Transverse colon (tissue), 4 donors: ENCODE measurements at regions not wholly inside any gene's neighbourhood (a gene's known extent, or its start where the extent isn't known, plus 50 kb on each side); places are given as distances from the start of the nearest gene placed in this dataset.

Experiments
- DNase-seq: peaks from one replicate; pipeline ENCODE4 v3.0.0-alpha.2; 2019
- H3K27ac ChIP-seq, 4 donors: fragments of 200-600 bp; sonication (generic); 2 replicates each; pipeline ENCODE4 v1.5.1; 2016 to 2018; ENCODE audit warnings: inconsistent platforms in 4 of 4
- H3K27me3 ChIP-seq: fragments of 200-600 bp; sonication (generic); 2 replicates; pipeline ENCODE4 v1.5.1; 2017; ENCODE audit warnings: inconsistent platforms
- H3K36me3 ChIP-seq, 4 donors: fragments of 200-600 bp; sonication (generic); 2 replicates each; pipeline ENCODE4 v1.5.1; 2017 to 2019; ENCODE audit warnings: inconsistent platforms in 4 of 4
- H3K4me1 ChIP-seq, 4 donors: fragments of 200-600 bp; sonication (generic); 2 replicates each; pipeline ENCODE4 v1.5.1; 2017 to 2020; ENCODE audit warnings: inconsistent platforms in 4 of 4
- H3K4me3 ChIP-seq, 4 donors: fragments of 200-600 bp; sonication (generic); 1 replicate in 1 of 4; 2 replicates in 3 of 4; pipeline versions ENCODE4 v1.5.1 to v1.6.1; 2017 to 2019; ENCODE audit warnings: inconsistent platforms in 4 of 4
- H3K9me3 ChIP-seq, 2 donors: fragments of 200-600 bp; sonication (generic); 2 replicates each; pipeline ENCODE4 v1.5.1; 2017 to 2019; ENCODE audit warnings: inconsistent platforms in 2 of 2
- EP300 ChIP-seq: sonication (generic); formaldehyde crosslinking; IDR thresholded peaks from one replicate; pipeline ENCODE4 v1.6.1; 2017; ENCODE audit warnings: antibody characterized with exemption, low read depth
- POLR2A ChIP-seq: fragments of 450-650 bp; IDR thresholded peaks from one replicate; pipeline ENCODE4 v1.6.1; 2016; ENCODE audit warnings: antibody characterized with exemption, mild to moderate bottlenecking, moderate library complexity
- POLR2AphosphoS5 ChIP-seq, 3 donors: sonication (generic); formaldehyde crosslinking; IDR thresholded peaks; one replicate each; pipeline ENCODE4 v1.6.1; 2016; ENCODE audit warnings: antibody characterized with exemption in 3 of 3
- WGBS, 2 donors: methylation state at CpG; one replicate each; pipeline ENCODE4 v1.1.5; 2018; ENCODE audit warnings: low coverage in 1 of 2; 5-methylcytosine and 5-hydroxymethylcytosine counted together
- in situ Hi-C, 4 donors: fragments of 200-750 bp; cut with MboI; loops; one replicate each; pipeline versions ENCODE4 v1.15.0 to v1.15.1; 2017; ENCODE audit warnings: low sequenced_read_pairs in 3 of 4, low pct_ligation_motif_present in 1 of 4, low pct_unique_long_range_greater_than_20kb in 1 of 4
- intact Hi-C: fragments of 100-400 bp; cut with DNase I; formaldehyde crosslinking; loops from one replicate; pipeline ENCODE4 v1.15.1; 2023; ENCODE audit warnings: low total_unique reads
- TF ChIP-seq, protein P1 (sequence below), 5 experiments: fragments of 200-600 bp in 3 of 5; fragments of 450-650 bp in 2 of 5; sonication (generic) in 3 of 5; IDR thresholded peaks; 1 replicate in 2 of 5; 2 replicates in 3 of 5; pipeline ENCODE4 v1.5.1; 2016 to 2017; ENCODE audit warnings: antibody characterized with exemption in 5 of 5, inconsistent platforms in 3 of 5, mild to moderate bottlenecking in 2 of 5, moderate library complexity in 1 of 5

DNA sequence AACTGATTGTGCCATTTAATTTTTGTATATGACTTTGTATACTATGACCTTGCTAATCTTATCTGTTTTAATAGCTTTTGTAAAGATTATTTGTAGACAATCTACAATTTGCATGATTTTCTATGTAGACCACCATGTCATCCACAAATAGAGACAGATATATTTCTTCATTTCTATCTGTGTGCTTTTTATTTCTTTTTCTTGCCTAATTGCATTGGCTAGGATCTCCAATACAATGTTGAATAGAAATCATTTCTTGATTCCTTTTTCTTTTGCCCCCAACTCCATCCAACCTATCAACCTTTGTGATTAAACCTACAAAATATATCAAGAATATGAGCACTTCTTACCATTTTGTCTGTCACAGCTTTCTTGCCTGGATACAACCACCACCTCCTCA lies 232.6 kb upstream of the POU3F1 start:
- DNase-seq: no peak
- TF ChIP-seq EP300 (no peak), POLR2A (no peak)
- TF ChIP-seq, protein P1, sequence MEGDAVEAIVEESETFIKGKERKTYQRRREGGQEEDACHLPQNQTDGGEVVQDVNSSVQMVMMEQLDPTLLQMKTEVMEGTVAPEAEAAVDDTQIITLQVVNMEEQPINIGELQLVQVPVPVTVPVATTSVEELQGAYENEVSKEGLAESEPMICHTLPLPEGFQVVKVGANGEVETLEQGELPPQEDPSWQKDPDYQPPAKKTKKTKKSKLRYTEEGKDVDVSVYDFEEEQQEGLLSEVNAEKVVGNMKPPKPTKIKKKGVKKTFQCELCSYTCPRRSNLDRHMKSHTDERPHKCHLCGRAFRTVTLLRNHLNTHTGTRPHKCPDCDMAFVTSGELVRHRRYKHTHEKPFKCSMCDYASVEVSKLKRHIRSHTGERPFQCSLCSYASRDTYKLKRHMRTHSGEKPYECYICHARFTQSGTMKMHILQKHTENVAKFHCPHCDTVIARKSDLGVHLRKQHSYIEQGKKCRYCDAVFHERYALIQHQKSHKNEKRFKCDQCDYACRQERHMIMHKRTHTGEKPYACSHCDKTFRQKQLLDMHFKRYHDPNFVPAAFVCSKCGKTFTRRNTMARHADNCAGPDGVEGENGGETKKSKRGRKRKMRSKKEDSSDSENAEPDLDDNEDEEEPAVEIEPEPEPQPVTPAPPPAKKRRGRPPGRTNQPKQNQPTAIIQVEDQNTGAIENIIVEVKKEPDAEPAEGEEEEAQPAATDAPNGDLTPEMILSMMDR (IDR thresholded peaks at IDR 0.05): no peak
- H3K27ac ChIP-seq: no peak overlapping the region
- peaks cover 3% of the 10 kb centered on the region for H3K27me3 ChIP-seq
- peaks cover 8 to 13% of the 10 kb centered on the region in 2 donors for H3K9me3 ChIP-seq
- no peak overlapping the region for H3K4me3 ChIP-seq
- intact Hi-C loops (no loop called here), in situ Hi-C loops (no loop called here)
- no peaks in the 10 kb centered on the region for H3K4me1 ChIP-seq
- no peaks in the 10 kb centered on the region for H3K36me3 ChIP-seq

DNA sequence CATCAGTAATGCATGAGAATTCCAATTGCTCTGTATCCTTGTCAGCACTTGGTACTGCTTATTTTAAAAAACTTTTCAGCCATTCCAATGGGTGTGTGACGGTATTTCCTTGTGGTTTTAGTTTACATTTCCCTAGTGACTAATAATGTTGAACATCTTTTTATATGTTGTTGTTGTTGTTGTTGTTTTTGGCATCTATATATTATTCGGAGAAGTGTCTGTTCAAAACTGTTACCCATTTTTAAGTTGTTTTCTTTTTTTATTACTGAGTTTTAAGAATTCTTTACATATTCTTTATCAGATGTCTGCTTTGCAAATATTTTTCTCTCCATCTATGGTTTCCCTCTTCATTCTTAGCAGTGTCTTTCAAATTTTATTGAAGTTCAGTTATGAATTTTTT lies 231.1 kb upstream of the POU3F1 start:
- Histone ChIP-seq H3K27ac (no peak overlapping the region), H3K9me3 (peaks cover 8 to 13% of the 10 kb centered on the region in 2 donors), H3K4me3 (no peak overlapping the region), H3K27me3 (peaks cover 3% of the 10 kb centered on the region), H3K36me3 (no peaks in the 10 kb centered on the region), H3K4me1 (no peaks in the 10 kb centered on the region)
- in situ Hi-C loops: no loop called here
- DNase-seq: no peak
- 70 to 71% methylated on average over 2 of the region's 2 CpGs for WGBS, 2 donors
- intact Hi-C loops: no loop called here
- TF ChIP-seq EP300 (no peak), POLR2AphosphoS5 (IDR thresholded peaks at IDR 0.05) (no peak), POLR2A (no peak)
- TF ChIP-seq, protein P1 (IDR thresholded peaks at IDR 0.05): no peak

DNA sequence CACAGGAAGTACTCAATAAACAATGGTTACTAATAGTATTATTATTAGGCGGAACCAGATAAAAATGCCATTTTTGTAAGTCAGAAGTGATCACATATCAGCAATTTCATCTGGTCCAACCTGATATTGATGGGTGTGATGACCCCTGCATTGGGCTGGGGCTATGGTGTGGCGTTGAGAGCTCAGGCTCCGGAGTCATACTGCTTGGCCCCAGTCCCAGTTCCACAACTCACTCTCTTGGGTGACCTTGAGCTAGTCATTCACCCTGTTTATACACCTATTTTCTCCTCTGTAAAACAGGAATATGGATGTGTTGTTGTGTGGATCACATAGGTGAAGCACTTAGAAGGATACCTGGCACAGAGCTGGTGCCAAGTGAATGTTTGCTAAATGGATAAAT lies 229.4 kb upstream of the POU3F1 start:
- 60 to 76% methylated on average over 3 of the region's 3 CpGs for WGBS, 2 donors

GRCh38 chr1:38274974-38275373 lies 228.4 kb upstream of the POU3F1 start:
- intact Hi-C loops: no loop called here
- no peak for TF ChIP-seq POLR2AphosphoS5 (IDR thresholded peaks at IDR 0.05)
- TF ChIP-seq, protein P1 (IDR thresholded peaks at IDR 0.05): no peak
- no peak for TF ChIP-seq EP300
- no peak for TF ChIP-seq POLR2A
- no peaks in the 10 kb centered on the region for H3K27me3 ChIP-seq
- peaks cover 8 to 13% of the 10 kb centered on the region in 2 donors for H3K9me3 ChIP-seq
- WGBS, 2 donors: 33% methylated on average over 4 of the region's 4 CpGs; no CpG with 5 or more reads in 1 of the 2 donors
- no peak for DNase-seq
- in situ Hi-C loops: no loop called here
- H3K36me3 ChIP-seq: no peaks in the 10 kb centered on the region
- H3K27ac ChIP-seq: no peak overlapping the region
- no peak overlapping the region for H3K4me3 ChIP-seq
- no peaks in the 10 kb centered on the region for H3K4me1 ChIP-seq

More for the DNA sequence above, 229.4 kb upstream of the POU3F1 start:
- in situ Hi-C loops: no loop called here
- no peak for DNase-seq
- Histone ChIP-seq H3K36me3 (no peaks in the 10 kb centered on the region), H3K27me3 (peaks cover 3% of the 10 kb centered on the region), H3K4me3 (no peak overlapping the region), H3K9me3 (peaks cover 8 to 13% of the 10 kb centered on the region in 2 donors), H3K4me1 (no peaks in the 10 kb centered on the region), H3K27ac (no peak overlapping the region)
- intact Hi-C loops: no loop called here
- TF ChIP-seq, protein P1 (IDR thresholded peaks at IDR 0.05): no peak
- TF ChIP-seq POLR2AphosphoS5 (IDR thresholded peaks at IDR 0.05) (no peak), EP300 (no peak), POLR2A (no peak)
